Tongue (tissue), 1 donor: ENCODE measurements at regions not wholly inside any gene's neighbourhood (a gene's known extent, or its start where the extent isn't known, plus 50 kb on each side); places are given as distances from the start of the nearest gene placed in this dataset.
"Not testable (repeated sequence)": the region's sequence is repeated elsewhere in the genome, so short reads cannot be mapped to it uniquely, and the experiment has no call there.

Experiments used
- DNase-seq: peaks from one replicate; pipeline ENCODE4 v3.0.0-alpha.2; 2015

DNA sequence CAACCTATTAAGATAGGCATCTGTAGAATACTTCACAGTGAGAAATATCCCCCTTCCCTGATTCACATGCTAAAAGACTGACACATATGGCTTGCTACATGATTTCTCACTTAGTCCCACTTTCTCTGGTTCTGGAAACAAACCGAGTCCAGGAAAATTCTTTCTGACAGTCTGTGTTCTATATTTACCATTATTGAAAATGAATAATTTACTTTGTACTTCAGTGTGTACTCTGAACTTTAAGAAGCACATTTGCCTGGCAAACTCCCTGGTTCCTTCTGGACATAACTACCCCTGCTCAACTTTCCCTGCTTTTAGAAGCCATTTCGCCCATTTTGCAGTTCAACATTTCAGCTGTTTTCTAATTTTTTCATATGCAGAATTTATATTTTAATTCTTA lies 53.6 kb downstream of the APCS start:
- DNase-seq, result no peak

DNA sequence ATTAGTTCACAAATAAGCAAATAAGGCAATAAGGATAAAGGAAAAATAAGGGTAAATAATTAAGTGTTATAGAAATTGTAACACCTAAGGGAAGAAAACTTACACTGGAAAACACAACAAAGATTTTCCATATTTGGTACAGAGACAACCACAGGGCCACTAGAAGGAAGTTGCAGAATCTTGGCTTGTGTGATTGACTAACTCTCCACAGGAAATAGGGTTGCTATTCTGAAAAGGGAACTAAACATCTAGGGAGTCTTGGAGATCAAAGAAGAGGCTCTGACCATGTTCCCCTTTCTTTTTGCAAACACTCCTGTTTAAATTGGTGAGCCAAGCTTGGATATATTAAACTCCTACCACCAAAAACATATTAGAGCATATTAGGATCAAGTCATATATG lies 59.1 kb downstream of the APCS start:
- DNase-seq, result peak; percentile 2

DNA sequence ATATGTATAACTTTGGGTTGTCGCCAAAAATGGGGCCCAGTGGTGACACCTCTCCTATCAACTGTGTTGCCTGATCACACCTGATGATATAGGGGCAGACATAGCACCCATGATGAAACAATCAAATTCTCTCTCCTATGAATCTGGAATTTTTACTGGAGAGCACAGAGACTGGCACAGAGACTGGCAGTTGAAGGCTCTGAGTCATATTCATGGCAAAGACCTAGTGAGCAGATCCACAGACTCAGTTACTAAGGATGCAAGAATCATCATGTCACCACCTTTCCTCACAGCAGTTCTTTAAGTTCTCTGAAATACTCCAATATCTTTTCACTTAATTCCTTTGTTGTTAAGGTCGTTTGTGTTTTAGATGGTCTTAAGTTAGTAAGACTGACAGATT lies 60.0 kb downstream of the APCS start:
- no peak for DNase-seq

DNA sequence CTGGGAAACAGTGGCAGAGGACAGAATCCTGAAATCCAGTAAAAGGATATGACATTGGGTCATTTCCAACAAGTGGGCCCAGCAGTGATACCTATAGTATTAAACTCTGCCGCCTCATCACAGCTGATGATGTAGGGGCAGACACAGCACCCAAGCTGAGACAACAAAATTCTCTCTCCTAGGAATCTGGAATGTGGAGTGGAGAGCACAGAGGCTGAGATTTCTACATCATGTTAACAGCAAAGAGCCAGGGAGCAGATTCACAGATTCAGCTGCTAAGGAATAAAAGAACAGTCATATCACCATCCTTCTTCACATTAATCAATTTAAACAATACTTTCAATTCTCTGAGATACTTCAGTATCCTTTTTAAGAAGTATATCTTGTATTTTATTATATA lies 61.9 kb downstream of the CRP start:
- no peak for DNase-seq

DNA sequence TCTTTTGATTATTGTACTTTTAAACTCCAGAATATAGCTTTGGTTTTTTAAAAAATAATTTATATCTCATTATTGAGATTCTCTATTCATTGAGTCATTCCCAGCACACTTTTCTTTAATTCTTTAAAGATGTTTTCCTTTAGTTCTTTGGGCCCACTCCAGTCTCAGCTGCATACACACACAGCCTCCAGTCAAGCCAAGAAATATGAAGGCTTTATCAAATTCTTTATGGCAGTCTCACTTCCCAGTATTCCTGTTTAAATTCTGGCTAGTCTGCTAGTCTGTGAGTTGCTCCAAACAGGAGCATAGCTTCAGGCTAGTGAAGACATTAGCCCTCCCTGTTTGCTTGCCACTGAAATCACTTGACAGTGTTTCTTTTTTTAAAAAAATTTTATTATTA lies 61.2 kb downstream of the CRP start:
- DNase-seq, result no peak

DNA sequence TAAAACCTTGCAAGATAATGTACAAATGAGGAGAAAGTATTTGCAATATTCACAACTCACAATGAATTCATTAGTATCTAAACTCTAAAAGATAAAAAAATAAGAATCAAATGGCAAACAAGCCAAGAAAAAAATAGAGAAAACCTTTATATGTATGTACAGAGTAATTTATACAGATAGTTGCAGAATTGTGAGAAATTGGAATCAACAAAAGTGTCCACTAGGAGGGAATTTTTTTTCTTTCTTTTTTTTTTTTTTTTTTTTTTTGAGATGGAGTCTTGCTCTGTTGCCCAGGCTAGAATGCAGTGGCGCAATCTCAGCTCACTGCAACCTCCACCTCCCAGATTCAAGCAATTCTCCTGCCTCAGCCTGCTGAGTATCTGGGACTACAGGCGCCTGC lies 56.9 kb downstream of the CRP start:
- not testable (repeated sequence) for DNase-seq
